Pancreas (tissue), 10 donors: ENCODE measurements at regions not wholly inside any gene's neighbourhood (a gene's known extent, or its start where the extent isn't known, plus 50 kb on each side); places are given as distances from the start of the nearest gene placed in this dataset.

ENCODE experiments used
- ATAC-seq, 4 donors: fragments of 200-7000 bp; cut with Tn5 transposase; one replicate each; pipeline versions ENCODE4 v1.8.0 to v1.9.1; 2020; ENCODE audit warnings: mild to moderate bottlenecking in 4 of 4, moderate library complexity in 4 of 4
- DNase-seq, 6 donors: peaks; one replicate each; pipeline ENCODE4 v3.0.0-alpha.2; 2020
- FAIRE-seq: peaks from 2 replicates; lab custom pipeline; 2012; peaks lifted over from hg19 to GRCh38; lab: Jason Lieb, UNC
- H3K27ac ChIP-seq, 4 donors: fragments of 200-600 bp; sonication (generic); 1 replicate in 3 of 4; 2 replicates in 1 of 4; pipeline versions ENCODE4 v1.5.0 to v1.8.0; 2020
- H3K27me3 ChIP-seq, 4 donors: fragments of 200-600 bp; one replicate each; pipeline ENCODE4 v1.8.0; 2021
- H3K36me3 ChIP-seq, 3 donors: fragments of 200-600 bp; sonication (generic) in 1 of 3; one replicate each; pipeline versions ENCODE4 v1.5.0 to v1.8.0; 2020 to 2021
- H3K4me1 ChIP-seq, 3 donors: fragments of 200-600 bp; one replicate each; pipeline ENCODE4 v1.8.0; 2021
- H3K4me3 ChIP-seq, 4 donors: fragments of 200-600 bp; sonication (generic) in 2 of 4; one replicate each; pipeline versions ENCODE4 v1.5.0 to v1.8.0; 2020 to 2021
- H3K9me3 ChIP-seq, 4 donors: fragments of 200-600 bp; one replicate each; pipeline ENCODE4 v1.8.0; 2021
- CTCF ChIP-seq, 4 donors: fragments of 200-600 bp; sonication (generic) in 3 of 4; IDR thresholded peaks; one replicate each; pipeline versions ENCODE4 v1.5.0 to v1.8.0; 2021; ENCODE audit warnings: antibody characterized with exemption in 4 of 4
- WGBS, 2 donors: extraction: QIAGEN DNeasy Blood & Tissue Kit; methylation state at CpG; one replicate each; pipeline ENCODE4 v1.1.7; 2013; 5-methylcytosine and 5-hydroxymethylcytosine counted together
- intact Hi-C, 3 donors: fragments of 100-400 bp; cut with DNase I; formaldehyde crosslinking; loops; one replicate each; pipeline versions ENCODE4 v1.11.1 to v1.14.2; 2022
- donor health status: healthy with polysubstance abuse.
- donor health status: DM: no; HTN: no; CAD: no; lungs with moderate emphysema.
- donor health status: DM: no; HTN: no; CAD: no.
- donor health status: control.
- donor health status: control.
- donor health status: Bipolar disorder and iron deficiency.
- donor health status: DM: yes; HTN: yes; CAD: no.
- donor health status: DM: no; HTN: no; CAD: no.
- donor health status: DM: no; HTN: no; CAD: no.
- donor health status: DM: yes; HTN: yes; CAD: no.

GRCh38 chr9:29021632-29022031 is 1448.4 kb upstream of the C9orf72 start:
- TF ChIP-seq CTCF (IDR thresholded peaks at IDR 0.05): no peak
- Histone ChIP-seq H3K9me3 (no peaks in the 10 kb centered on the region), H3K4me1 (no peaks in the 10 kb centered on the region), H3K4me3 (no peak overlapping the region), H3K36me3 (no peaks in the 10 kb centered on the region), H3K27ac (no peak overlapping the region), H3K27me3 (no peaks in the 10 kb centered on the region)
- ATAC-seq (no peak), DNase-seq (no peak), FAIRE-seq (no peak)
- intact Hi-C loops: no loop called here

DNA sequence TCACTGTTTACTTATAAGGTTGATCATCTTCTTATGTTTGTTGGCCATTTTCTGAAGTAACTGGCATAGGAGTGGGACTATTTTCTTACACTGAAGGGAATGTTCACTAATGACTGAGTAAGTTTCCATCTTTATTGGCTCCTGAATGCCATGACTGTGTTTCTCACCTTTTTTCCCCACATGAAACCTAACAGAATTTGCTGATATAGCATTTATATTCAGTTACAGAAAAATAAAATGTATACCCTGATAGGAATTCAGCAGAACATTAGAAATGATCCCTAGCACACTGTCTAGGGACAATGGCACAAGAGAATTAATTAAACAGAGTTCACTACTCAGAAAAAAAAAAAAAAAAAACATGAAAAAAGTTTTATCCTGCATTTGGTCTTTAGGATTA is 1465.1 kb upstream of the C9orf72 start:
- Histone ChIP-seq H3K36me3 (no peaks in the 10 kb centered on the region), H3K9me3 (no peaks in the 10 kb centered on the region), H3K4me1 (no peaks in the 10 kb centered on the region), H3K4me3 (no peak overlapping the region), H3K27ac (no peak overlapping the region), H3K27me3 (no peaks in the 10 kb centered on the region)
- no peak for TF ChIP-seq CTCF (IDR thresholded peaks at IDR 0.05)
- DNase-seq (no peak), FAIRE-seq (no peak), ATAC-seq (no peak)
- intact Hi-C loops: no loop called here

- no peaks in the 10 kb centered on the region for H3K9me3 ChIP-seq
- H3K27ac ChIP-seq: no peak overlapping the region
- intact Hi-C loops: no loop called here
- WGBS, 2 donors: 41 to 52% methylated on average over 2 of the region's 2 CpGs
- H3K27me3 ChIP-seq: no peaks in the 10 kb centered on the region
- FAIRE-seq (no peak), DNase-seq (no peak), ATAC-seq (no peak)
- no peaks in the 10 kb centered on the region for H3K4me1 ChIP-seq
- H3K4me3 ChIP-seq: no peak overlapping the region
- H3K36me3 ChIP-seq: no peaks in the 10 kb centered on the region
- TF ChIP-seq CTCF (IDR thresholded peaks at IDR 0.05): no peak
These were observed 1466.0 kb upstream of the C9orf72 start for GRCh38 chr9:29039258-29039657.

DNA sequence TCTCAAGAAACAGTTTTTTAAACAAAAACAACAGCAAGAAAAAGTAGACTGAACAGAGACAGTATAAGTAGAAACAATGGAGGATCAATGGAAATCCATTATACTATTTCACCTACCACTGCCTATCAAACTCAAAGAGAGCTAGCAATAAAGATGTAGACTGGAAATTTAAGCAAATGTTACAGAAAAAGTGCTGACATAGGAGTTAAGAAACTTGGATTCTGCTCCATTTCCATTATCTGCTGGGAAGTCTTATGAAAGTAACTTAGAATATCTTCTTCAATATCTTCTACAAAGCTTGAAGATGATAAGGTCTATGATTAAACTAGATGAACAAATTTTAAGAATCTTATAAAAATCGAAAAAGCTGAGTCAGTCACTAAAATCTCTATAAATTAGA is 1469.8 kb upstream of the C9orf72 start:
- H3K4me1 ChIP-seq: no peaks in the 10 kb centered on the region
- intact Hi-C loops: no loop called here
- H3K4me3 ChIP-seq: no peak overlapping the region
- no peaks in the 10 kb centered on the region for H3K36me3 ChIP-seq
- DNase-seq (no peak), ATAC-seq (no peak), FAIRE-seq (no peak)
- no peak for TF ChIP-seq CTCF (IDR thresholded peaks at IDR 0.05)
- no peaks in the 10 kb centered on the region for H3K27me3 ChIP-seq
- no peaks in the 10 kb centered on the region for H3K9me3 ChIP-seq
- WGBS, 2 donors: 39 to 41% methylated on average over 1 of the region's 1 CpG
- no peak overlapping the region for H3K27ac ChIP-seq

- Histone ChIP-seq H3K36me3 (no peaks in the 10 kb centered on the region), H3K27ac (no peak overlapping the region), H3K4me1 (no peaks in the 10 kb centered on the region), H3K27me3 (no peaks in the 10 kb centered on the region), H3K9me3 (no peaks in the 10 kb centered on the region), H3K4me3 (no peak overlapping the region)
- no peak for DNase-seq
- no peak for ATAC-seq
- FAIRE-seq: no peak
- no peak for TF ChIP-seq CTCF (IDR thresholded peaks at IDR 0.05)
- intact Hi-C loops: no loop called here
- WGBS, 2 donors: 59 to 67% methylated on average over 2 of the region's 2 CpGs
These were observed 1471.7 kb upstream of the C9orf72 start for GRCh38 chr9:29044959-29045358.
